ENCODE measurements at regions not wholly inside any gene's neighbourhood (a gene's known extent, or its start where the extent isn't known, plus 50 kb on each side); places are given as distances from the start of the nearest gene placed in this dataset.

DNA sequence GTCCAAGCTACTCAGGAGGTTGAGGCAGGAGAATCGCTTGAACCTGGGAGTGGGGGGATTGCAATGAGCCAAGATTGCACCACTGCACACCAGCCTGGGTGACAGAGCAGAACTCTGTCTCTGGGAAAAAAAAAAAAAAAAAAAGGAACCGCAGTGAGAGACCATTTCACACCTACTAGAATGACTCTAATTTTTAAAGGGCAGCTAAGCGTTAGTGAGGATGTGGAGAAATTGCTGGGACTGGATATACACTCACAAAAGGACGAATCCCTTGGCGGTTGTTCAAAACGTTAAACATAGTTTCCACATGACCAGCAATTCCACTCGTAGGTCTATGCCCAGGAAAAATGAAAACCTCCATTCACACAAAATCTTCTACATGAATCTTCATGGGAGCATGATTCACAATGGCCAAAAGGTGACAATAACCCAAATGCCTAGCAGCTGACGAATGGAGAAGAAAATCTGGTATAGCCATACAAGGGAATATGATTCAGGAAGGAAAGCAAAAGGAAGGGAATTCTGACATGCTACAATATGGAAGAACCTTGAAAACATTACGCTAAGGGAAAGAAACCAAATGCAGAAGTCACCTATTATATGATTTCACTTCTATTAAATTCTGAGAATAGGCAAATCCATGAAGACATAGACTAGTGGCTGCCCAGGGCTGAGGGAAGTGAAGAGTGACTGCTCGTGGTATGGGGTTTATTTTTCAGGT, 127.0 kb downstream of the CHSY1 start:
- Histone ChIP-seq H2BK5ac (ENCODE audit: low read depth, low read length, poor library complexity, severe bottlenecking) (no peak overlapping the region), H3K4ac (ENCODE audit: low read depth in 1 of 2, low read length in 2 of 2) (no peak overlapping the region), H3K4me2 (ENCODE audit: low read length, poor library complexity, severe bottlenecking) (no peak overlapping the region), H3K14ac (ENCODE audit: low read length in 2 of 2) (no peak overlapping the region), H2BK120ac (ENCODE audit: low read depth, low read length) (no peak overlapping the region), H3K18ac (ENCODE audit: low read depth in 1 of 2, low read length in 2 of 2) (no peak overlapping the region), H2AFZ (ENCODE audit: low read depth, low read length) (no peak overlapping the region), H3K27me3 (ENCODE audit: control insufficient read depth in 1 of 2, insufficient read depth in 1 of 2, low read length in 2 of 2) (no peaks in the 10 kb centered on the region), H3K27ac (ENCODE audit: low read length, poor library complexity, severe bottlenecking) (no peak overlapping the region), H3K36me3 (ENCODE audit: control insufficient read depth in 1 of 2, insufficient read depth in 2 of 2, low read depth in 1 of 2, low read length in 2 of 2) (no peaks in the 10 kb centered on the region), H2AK5ac (ENCODE audit: low read length, severe bottlenecking) (no peak overlapping the region), H4K91ac (ENCODE audit: low read length) (no peak overlapping the region), H2BK15ac (ENCODE audit: low read depth, poor library complexity, severe bottlenecking) (no peak overlapping the region), H3K4me1 (ENCODE audit: control insufficient read depth, insufficient read depth, low read depth, low read length) (peaks cover 27% of the 10 kb centered on the region), H3K4me3 (ENCODE audit: insufficient read depth in 1 of 2, low read depth in 1 of 2, low read length in 2 of 2) (no peak overlapping the region), H2BK12ac (ENCODE audit: low read length in 2 of 2) (no peak overlapping the region), H4K8ac (ENCODE audit: low read length) (no peak overlapping the region), H3K9me3 (ENCODE audit: control insufficient read depth, low read length) (no peaks in the 10 kb centered on the region), H3K23ac (ENCODE audit: low read length in 2 of 2) (no peak overlapping the region), H3K9ac (ENCODE audit: low read length) (peak overlapping the region; percentile 43), H3K79me1 (replicated peaks; ENCODE audit: low read length, poor library complexity, severe bottlenecking) (peaks cover 4% of the 10 kb centered on the region)
- WGBS: 91% methylated on average over 8 of the region's 10 CpGs
- DNase-seq: peak; percentile 37

DNA sequence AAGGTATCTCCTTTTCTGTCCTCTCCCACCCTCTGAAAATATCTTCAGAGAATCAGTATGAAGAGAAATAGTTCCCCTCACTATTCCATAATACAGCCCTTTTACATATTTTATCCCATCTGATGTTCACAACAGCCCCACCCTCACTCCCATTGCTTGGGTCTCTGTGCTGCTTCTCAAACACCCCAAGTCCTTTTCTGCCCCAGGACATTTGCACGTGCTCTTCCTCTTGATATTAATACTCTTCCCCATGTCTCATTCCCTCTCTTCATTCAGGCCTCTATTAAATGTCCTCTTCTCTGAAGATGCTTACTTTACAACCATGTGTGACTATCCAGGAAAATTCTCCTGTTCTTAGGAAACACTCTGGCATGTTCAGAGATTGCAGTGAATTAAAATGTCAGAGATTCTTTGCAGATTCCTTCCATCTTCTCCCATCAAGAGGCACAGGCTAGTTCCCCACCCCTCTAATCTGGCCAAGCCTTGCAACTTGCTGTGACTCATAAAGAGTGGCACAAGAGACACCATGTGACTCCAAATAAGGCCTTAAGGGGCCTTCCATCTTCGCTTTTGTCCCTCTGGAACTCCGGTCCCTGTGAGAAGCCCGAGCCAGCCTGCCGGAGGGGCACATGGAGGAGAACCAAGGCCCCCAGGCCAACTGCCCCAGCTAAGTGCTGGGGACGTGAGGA, 128.5 kb downstream of the CHSY1 start:
- Histone ChIP-seq H2AK5ac (ENCODE audit: low read length, severe bottlenecking) (peak overlapping the region; percentile 85), H2BK12ac (ENCODE audit: low read length in 2 of 2) (peak overlapping the region in 1 of 2 experiments; percentile 52), H2BK120ac (ENCODE audit: low read depth, low read length) (no peak overlapping the region), H4K91ac (ENCODE audit: low read length) (no peak overlapping the region), H4K8ac (ENCODE audit: low read length) (no peak overlapping the region), H3K9me3 (ENCODE audit: control insufficient read depth, low read length) (no peaks in the 10 kb centered on the region), H3K18ac (ENCODE audit: low read depth in 1 of 2, low read length in 2 of 2) (peak overlapping the region in 1 of 2 experiments; percentile 64), H3K4me2 (ENCODE audit: low read length, poor library complexity, severe bottlenecking) (no peak overlapping the region), H3K27ac (ENCODE audit: low read length, poor library complexity, severe bottlenecking) (no peak overlapping the region), H3K14ac (ENCODE audit: low read length in 2 of 2) (no peak overlapping the region), H2BK15ac (ENCODE audit: low read depth, poor library complexity, severe bottlenecking) (peak overlapping the region; percentile 52), H3K79me1 (replicated peaks; ENCODE audit: low read length, poor library complexity, severe bottlenecking) (peaks cover 4% of the 10 kb centered on the region), H3K9ac (ENCODE audit: low read length) (no peak overlapping the region), H2AFZ (ENCODE audit: low read depth, low read length) (no peak overlapping the region), H3K27me3 (ENCODE audit: control insufficient read depth in 1 of 2, insufficient read depth in 1 of 2, low read length in 2 of 2) (no peaks in the 10 kb centered on the region), H3K4me1 (ENCODE audit: control insufficient read depth, insufficient read depth, low read depth, low read length) (peaks cover 27% of the 10 kb centered on the region), H3K23ac (ENCODE audit: low read length in 2 of 2) (no peak overlapping the region), H3K4me3 (ENCODE audit: insufficient read depth in 1 of 2, low read depth in 1 of 2, low read length in 2 of 2) (no peak overlapping the region), H3K4ac (ENCODE audit: low read depth in 1 of 2, low read length in 2 of 2) (peak overlapping the region in 1 of 2 experiments; percentile 38), H3K36me3 (ENCODE audit: control insufficient read depth in 1 of 2, insufficient read depth in 2 of 2, low read depth in 1 of 2, low read length in 2 of 2) (no peaks in the 10 kb centered on the region), H2BK5ac (ENCODE audit: low read depth, low read length, poor library complexity, severe bottlenecking) (no peak overlapping the region)
- 95% methylated on average over 6 of the region's 6 CpGs for WGBS
- DNase-seq: peak; percentile 64

DNA sequence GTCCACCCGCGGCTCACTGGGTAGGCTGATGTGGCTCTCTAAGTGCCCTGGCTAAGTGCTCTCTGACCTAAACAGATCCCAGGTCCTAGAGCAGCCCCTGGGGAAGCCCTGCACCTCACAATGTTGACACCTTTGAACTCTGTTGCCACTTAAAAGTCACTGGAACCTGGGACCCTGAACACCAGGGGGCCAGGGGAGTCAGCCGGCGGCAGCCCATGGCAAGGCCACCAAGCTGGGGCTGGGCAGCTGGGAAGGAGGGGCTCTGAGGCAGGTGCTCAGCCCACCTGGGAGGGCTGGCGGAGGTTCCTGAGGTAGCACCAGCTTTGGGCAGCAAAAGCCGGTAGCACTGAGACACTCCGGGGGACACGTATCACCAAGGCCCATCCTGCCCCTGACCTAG, 129.0 kb downstream of the CHSY1 start:
- H2BK12ac ChIP-seq (ENCODE audit: low read length in 2 of 2): no peak overlapping the region
- H3K36me3 ChIP-seq (ENCODE audit: control insufficient read depth in 1 of 2, insufficient read depth in 2 of 2, low read depth in 1 of 2, low read length in 2 of 2): no peaks in the 10 kb centered on the region
- no peak overlapping the region for H2BK15ac ChIP-seq (ENCODE audit: low read depth, poor library complexity, severe bottlenecking)
- H3K23ac ChIP-seq (ENCODE audit: low read length in 2 of 2): no peak overlapping the region
- 93% methylated on average over 8 of the region's 8 CpGs for WGBS
- H2AFZ ChIP-seq (ENCODE audit: low read depth, low read length): no peak overlapping the region
- no peak overlapping the region for H2BK120ac ChIP-seq (ENCODE audit: low read depth, low read length)
- no peak overlapping the region for H3K9ac ChIP-seq (ENCODE audit: low read length)
- H3K14ac ChIP-seq (ENCODE audit: low read length in 2 of 2): no peak overlapping the region
- no peaks in the 10 kb centered on the region for H3K9me3 ChIP-seq (ENCODE audit: control insufficient read depth, low read length)
- no peak overlapping the region for H2BK5ac ChIP-seq (ENCODE audit: low read depth, low read length, poor library complexity, severe bottlenecking)
- no peak overlapping the region for H3K4me2 ChIP-seq (ENCODE audit: low read length, poor library complexity, severe bottlenecking)
- no peak for DNase-seq
- H3K27ac ChIP-seq (ENCODE audit: low read length, poor library complexity, severe bottlenecking): no peak overlapping the region
- no peak overlapping the region for H4K91ac ChIP-seq (ENCODE audit: low read length)
- H3K4ac ChIP-seq (ENCODE audit: low read depth in 1 of 2, low read length in 2 of 2): no peak overlapping the region
- H2AK5ac ChIP-seq (ENCODE audit: low read length, severe bottlenecking): no peak overlapping the region
- no peak overlapping the region for H4K8ac ChIP-seq (ENCODE audit: low read length)
- H3K79me1 ChIP-seq (replicated peaks; ENCODE audit: low read length, poor library complexity, severe bottlenecking): peaks cover 4% of the 10 kb centered on the region
- H3K4me1 ChIP-seq (ENCODE audit: control insufficient read depth, insufficient read depth, low read depth, low read length): peaks cover 26% of the 10 kb centered on the region
- no peak overlapping the region for H3K4me3 ChIP-seq (ENCODE audit: insufficient read depth in 1 of 2, low read depth in 1 of 2, low read length in 2 of 2)
- H3K27me3 ChIP-seq (ENCODE audit: control insufficient read depth in 1 of 2, insufficient read depth in 1 of 2, low read length in 2 of 2): no peaks in the 10 kb centered on the region
- H3K18ac ChIP-seq (ENCODE audit: low read depth in 1 of 2, low read length in 2 of 2): peak overlapping the region in 1 of 2 experiments; percentile 13

DNA sequence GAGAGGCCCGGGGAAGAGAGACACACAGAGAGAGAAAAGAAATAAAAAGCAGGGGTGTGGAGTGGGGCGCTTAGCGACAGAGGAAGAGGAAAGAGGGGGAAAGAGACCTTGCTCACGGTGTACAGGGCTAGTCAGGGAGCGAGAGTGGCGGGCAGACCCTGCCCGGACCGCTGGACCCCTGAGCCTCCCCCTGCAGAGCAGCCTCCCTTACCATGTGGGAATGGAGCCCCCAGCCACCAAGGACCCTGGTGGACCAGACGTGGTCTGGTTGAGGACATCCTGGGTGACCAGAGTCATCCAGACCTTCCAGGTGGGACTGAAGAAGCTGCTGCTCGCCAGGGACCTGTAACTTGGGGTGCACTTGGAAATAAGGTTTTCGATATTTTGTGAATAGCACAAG, 129.6 kb downstream of the CHSY1 start:
- Histone ChIP-seq H3K9ac (ENCODE audit: low read length) (peak overlapping the region; percentile 86), H3K4ac (ENCODE audit: low read depth in 1 of 2, low read length in 2 of 2) (peak overlapping the region in 1 of 2 experiments; percentile 5), H3K79me1 (replicated peaks; ENCODE audit: low read length, poor library complexity, severe bottlenecking) (peaks cover 4% of the 10 kb centered on the region), H2BK12ac (ENCODE audit: low read length in 2 of 2) (peak overlapping the region in 1 of 2 experiments; percentile 43), H3K4me1 (ENCODE audit: control insufficient read depth, insufficient read depth, low read depth, low read length) (peaks cover 23% of the 10 kb centered on the region), H3K27me3 (ENCODE audit: control insufficient read depth in 1 of 2, insufficient read depth in 1 of 2, low read length in 2 of 2) (no peaks in the 10 kb centered on the region), H3K4me2 (ENCODE audit: low read length, poor library complexity, severe bottlenecking) (no peak overlapping the region), H3K14ac (ENCODE audit: low read length in 2 of 2) (no peak overlapping the region), H2BK5ac (ENCODE audit: low read depth, low read length, poor library complexity, severe bottlenecking) (no peak overlapping the region), H4K8ac (ENCODE audit: low read length) (no peak overlapping the region), H3K4me3 (ENCODE audit: insufficient read depth in 1 of 2, low read depth in 1 of 2, low read length in 2 of 2) (no peak overlapping the region), H2BK120ac (ENCODE audit: low read depth, low read length) (peak overlapping the region; percentile 42), H3K36me3 (ENCODE audit: control insufficient read depth in 1 of 2, insufficient read depth in 2 of 2, low read depth in 1 of 2, low read length in 2 of 2) (no peaks in the 10 kb centered on the region), H2BK15ac (ENCODE audit: low read depth, poor library complexity, severe bottlenecking) (no peak overlapping the region), H3K9me3 (ENCODE audit: control insufficient read depth, low read length) (no peaks in the 10 kb centered on the region), H3K18ac (ENCODE audit: low read depth in 1 of 2, low read length in 2 of 2) (peak overlapping the region in 1 of 2 experiments; percentile 22), H3K23ac (ENCODE audit: low read length in 2 of 2) (no peak overlapping the region), H4K91ac (ENCODE audit: low read length) (peak overlapping the region; percentile 14), H3K27ac (ENCODE audit: low read length, poor library complexity, severe bottlenecking) (no peak overlapping the region), H2AFZ (ENCODE audit: low read depth, low read length) (no peak overlapping the region), H2AK5ac (ENCODE audit: low read length, severe bottlenecking) (no peak overlapping the region)
- no peak for DNase-seq
- WGBS: 85% methylated on average over 10 of the region's 11 CpGs
